ENCODE measurements at regions not wholly inside any gene's neighbourhood (a gene's known extent, or its start where the extent isn't known, plus 50 kb on each side); places are given as distances from the start of the nearest gene placed in this dataset.

DNA sequence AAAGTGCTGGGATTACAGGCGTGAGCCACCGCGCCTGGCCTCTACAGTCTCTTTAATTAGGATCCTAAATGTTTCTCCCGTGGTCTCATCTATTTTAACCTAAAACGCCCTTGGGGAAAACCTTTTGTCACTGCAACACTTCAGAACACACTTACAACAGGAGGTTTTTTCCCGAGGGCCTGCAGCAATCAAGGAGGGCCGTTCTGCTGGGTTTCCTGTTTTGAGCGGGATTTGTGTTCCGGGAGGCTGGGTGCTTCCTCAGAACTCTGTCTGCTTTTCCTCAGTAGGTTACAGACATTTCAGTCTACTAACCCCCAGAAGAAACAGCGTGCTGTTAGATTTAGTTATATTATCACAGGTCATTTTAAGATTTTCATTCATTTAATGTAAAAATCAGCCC lies 65.4 kb upstream of the IRX4 start:
- Histone ChIP-seq H3F3A (ENCODE audit: insufficient read depth, low read length, poor library complexity, severe bottlenecking) (no peaks in the 10 kb centered on the region), H3K9me3 (ENCODE audit: low read length) (no peaks in the 10 kb centered on the region), H3K4me2 (ENCODE audit: low read length) (no peak overlapping the region), H3K27me3 (ENCODE audit: insufficient read depth, low read depth, low read length) (no peaks in the 10 kb centered on the region), H3K9ac (ENCODE audit: low read length) (no peak overlapping the region), H3K27ac (ENCODE audit: low read length) (no peak overlapping the region), H3K4me3 (ENCODE audit: low read length) (no peak overlapping the region), H3K79me2 (replicated peaks; ENCODE audit: insufficient read depth, low read length) (no peaks in the 10 kb centered on the region), H2AFZ (ENCODE audit: low read depth, low read length) (no peak overlapping the region), H3K36me3 (ENCODE audit: insufficient read depth, low read length) (no peaks in the 10 kb centered on the region), H3K9me2 (ENCODE audit: insufficient read depth, low read length) (no peaks in the 10 kb centered on the region), H4K20me1 (ENCODE audit: insufficient read depth) (no peaks in the 10 kb centered on the region)
- TF ChIP-seq TAF1 (IDR thresholded peaks at IDR 0.05; ENCODE audit: low read depth) (no peak), RAD21 (conservative IDR thresholded peaks at IDR 0.05) (no peak), EZH2 (IDR thresholded peaks at IDR 0.05; ENCODE audit: borderline replicate concordance, insufficient read depth, low read length, poor library complexity, severe bottlenecking) (no peak), MXI1 (conservative IDR thresholded peaks at IDR 0.05; ENCODE audit: poor library complexity, severe bottlenecking) (no peak), POLR2AphosphoS5 (IDR thresholded peaks at IDR 0.05) (no peak), EP300 (conservative IDR thresholded peaks at IDR 0.05; ENCODE audit: poor library complexity, severe bottlenecking) (no peak), CTCF (IDR thresholded peaks at IDR 0.05; ENCODE audit: poor library complexity, severe bottlenecking) (no peak), SMC3 (conservative IDR thresholded peaks at IDR 0.05; ENCODE audit: poor library complexity) (no peak)
- TF ChIP-seq, protein P1, sequence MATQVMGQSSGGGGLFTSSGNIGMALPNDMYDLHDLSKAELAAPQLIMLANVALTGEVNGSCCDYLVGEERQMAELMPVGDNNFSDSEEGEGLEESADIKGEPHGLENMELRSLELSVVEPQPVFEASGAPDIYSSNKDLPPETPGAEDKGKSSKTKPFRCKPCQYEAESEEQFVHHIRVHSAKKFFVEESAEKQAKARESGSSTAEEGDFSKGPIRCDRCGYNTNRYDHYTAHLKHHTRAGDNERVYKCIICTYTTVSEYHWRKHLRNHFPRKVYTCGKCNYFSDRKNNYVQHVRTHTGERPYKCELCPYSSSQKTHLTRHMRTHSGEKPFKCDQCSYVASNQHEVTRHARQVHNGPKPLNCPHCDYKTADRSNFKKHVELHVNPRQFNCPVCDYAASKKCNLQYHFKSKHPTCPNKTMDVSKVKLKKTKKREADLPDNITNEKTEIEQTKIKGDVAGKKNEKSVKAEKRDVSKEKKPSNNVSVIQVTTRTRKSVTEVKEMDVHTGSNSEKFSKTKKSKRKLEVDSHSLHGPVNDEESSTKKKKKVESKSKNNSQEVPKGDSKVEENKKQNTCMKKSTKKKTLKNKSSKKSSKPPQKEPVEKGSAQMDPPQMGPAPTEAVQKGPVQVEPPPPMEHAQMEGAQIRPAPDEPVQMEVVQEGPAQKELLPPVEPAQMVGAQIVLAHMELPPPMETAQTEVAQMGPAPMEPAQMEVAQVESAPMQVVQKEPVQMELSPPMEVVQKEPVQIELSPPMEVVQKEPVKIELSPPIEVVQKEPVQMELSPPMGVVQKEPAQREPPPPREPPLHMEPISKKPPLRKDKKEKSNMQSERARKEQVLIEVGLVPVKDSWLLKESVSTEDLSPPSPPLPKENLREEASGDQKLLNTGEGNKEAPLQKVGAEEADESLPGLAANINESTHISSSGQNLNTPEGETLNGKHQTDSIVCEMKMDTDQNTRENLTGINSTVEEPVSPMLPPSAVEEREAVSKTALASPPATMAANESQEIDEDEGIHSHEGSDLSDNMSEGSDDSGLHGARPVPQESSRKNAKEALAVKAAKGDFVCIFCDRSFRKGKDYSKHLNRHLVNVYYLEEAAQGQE (IDR thresholded peaks at IDR 0.05; ENCODE audit: borderline replicate concordance): no peak

- H3K9me3 ChIP-seq (ENCODE audit: low read length): no peaks in the 10 kb centered on the region
- no peaks in the 10 kb centered on the region for H4K20me1 ChIP-seq (ENCODE audit: insufficient read depth)
- H3K27me3 ChIP-seq (ENCODE audit: insufficient read depth, low read depth, low read length): no peaks in the 10 kb centered on the region
- H3K4me2 ChIP-seq (ENCODE audit: low read length): no peak overlapping the region
- H3K27ac ChIP-seq (ENCODE audit: low read length): no peak overlapping the region
- no peak overlapping the region for H3K4me3 ChIP-seq (ENCODE audit: low read length)
- TF ChIP-seq MXI1 (conservative IDR thresholded peaks at IDR 0.05; ENCODE audit: poor library complexity, severe bottlenecking) (no peak), CTCF (IDR thresholded peaks at IDR 0.05; ENCODE audit: poor library complexity, severe bottlenecking) (no peak), RAD21 (conservative IDR thresholded peaks at IDR 0.05) (no peak), POLR2AphosphoS5 (IDR thresholded peaks at IDR 0.05) (no peak), TAF1 (IDR thresholded peaks at IDR 0.05; ENCODE audit: low read depth) (no peak), EZH2 (IDR thresholded peaks at IDR 0.05; ENCODE audit: borderline replicate concordance, insufficient read depth, low read length, poor library complexity, severe bottlenecking) (no peak), EP300 (conservative IDR thresholded peaks at IDR 0.05; ENCODE audit: poor library complexity, severe bottlenecking) (no peak)
- TF ChIP-seq, protein P1 (IDR thresholded peaks at IDR 0.05; ENCODE audit: borderline replicate concordance): no peak
- no peaks in the 10 kb centered on the region for H3K9me2 ChIP-seq (ENCODE audit: insufficient read depth, low read length)
- no peak overlapping the region for H2AFZ ChIP-seq (ENCODE audit: low read depth, low read length)
- H3K79me2 ChIP-seq (replicated peaks; ENCODE audit: insufficient read depth, low read length): no peaks in the 10 kb centered on the region
- no peaks in the 10 kb centered on the region for H3K36me3 ChIP-seq (ENCODE audit: insufficient read depth, low read length)
- no peak overlapping the region for H3K9ac ChIP-seq (ENCODE audit: low read length)
- H3F3A ChIP-seq (ENCODE audit: insufficient read depth, low read length, poor library complexity, severe bottlenecking): no peaks in the 10 kb centered on the region
Measured at GRCh38 chr5:1946776-1947175, 64.1 kb upstream of the IRX4 start.

All from neural cell (in vitro differentiated cells).